HFF-Myc (cell line): ENCODE measurements at regions not wholly inside any gene's neighbourhood (a gene's known extent, or its start where the extent isn't known, plus 50 kb on each side); places are given as distances from the start of the nearest gene placed in this dataset.

Experiments used
- DNase-seq: peaks from one replicate; pipeline ENCODE4 v3.0.0-alpha.2; 2011; ENCODE audit warnings: low read depth; ENCODE audit errors: extremely low read depth
- H3K4me3 ChIP-seq: replicated peaks from 2 replicates; pipeline ENCODE4 v1.5.1; 2011; ENCODE audit warnings: low read depth, mild to moderate bottlenecking, control low read depth, low read length
- CTCF ChIP-seq: IDR thresholded peaks from 2 replicates; pipeline ENCODE4 v1.5.1; 2012; ENCODE audit warnings: mild to moderate bottlenecking, low read depth, low read length, control low read depth; ENCODE audit errors: missing control alignments

DNA sequence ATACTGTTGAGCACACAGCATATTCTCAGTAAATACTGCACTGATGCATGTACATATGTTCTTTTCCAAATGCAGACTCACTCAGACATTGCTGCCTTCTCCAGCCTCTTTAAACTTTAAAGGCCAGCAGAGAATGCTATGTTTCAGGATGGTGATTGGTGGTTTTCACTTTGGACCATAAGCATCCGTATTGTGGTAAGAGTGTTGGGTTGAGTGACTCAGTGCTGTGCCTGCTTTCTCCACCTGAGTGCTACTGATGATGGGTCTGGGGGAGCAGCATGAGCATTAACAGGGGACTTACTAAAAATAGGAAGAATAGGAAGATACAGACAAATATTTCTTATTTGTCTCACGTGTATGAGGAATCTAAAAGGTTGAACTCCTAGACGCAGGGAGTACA is 56.3 kb upstream of the ZNF92 start:
- no peak for TF ChIP-seq CTCF
- no peak for DNase-seq
- H3K4me3 ChIP-seq: no peak overlapping the region

GRCh38 chr7:65310761-65311160 is 62.9 kb upstream of the ZNF92 start:
- TF ChIP-seq CTCF: no peak
- no peak for DNase-seq
- H3K4me3 ChIP-seq: no peak overlapping the region

- TF ChIP-seq CTCF: no peak
- no peak overlapping the region for H3K4me3 ChIP-seq
- DNase-seq: no peak
Observed at GRCh38 chr7:65308300-65308678, 65.4 kb upstream of the ZNF92 start.

DNA sequence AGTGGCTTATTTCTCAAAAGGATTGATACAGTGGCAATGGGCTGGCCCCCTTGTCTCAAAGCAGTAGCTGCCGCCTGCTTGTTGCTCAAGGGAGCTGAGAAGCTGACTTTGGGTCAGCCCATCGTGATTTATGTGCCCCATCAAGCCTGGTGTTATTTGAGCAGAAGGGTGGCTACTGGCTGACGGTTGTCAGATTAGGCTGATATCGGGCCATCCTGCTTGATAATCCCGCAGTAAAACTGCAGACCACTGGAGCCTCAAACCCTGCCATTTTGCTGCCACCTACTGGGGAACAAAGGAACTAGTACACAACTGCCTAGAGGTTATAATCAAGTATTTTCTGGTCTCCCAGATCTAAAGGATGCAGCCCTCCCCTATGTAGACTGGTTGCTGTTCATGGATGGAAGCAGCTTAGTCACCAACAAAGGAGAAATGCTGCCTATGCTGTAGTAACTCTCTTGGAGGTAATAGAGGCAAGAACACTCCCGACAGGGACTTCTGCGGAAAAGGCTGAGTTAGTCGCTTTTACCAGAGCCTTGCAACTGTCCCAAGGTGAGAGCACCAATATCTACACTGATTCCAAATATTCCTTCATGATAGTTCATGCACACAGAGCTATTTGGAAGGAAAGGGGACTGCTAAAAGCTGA is 65.9 kb upstream of the ZNF92 start:
- DNase-seq: peak; percentile 48
- no peak overlapping the region for H3K4me3 ChIP-seq
- peak; percentile 74 for TF ChIP-seq CTCF

DNA sequence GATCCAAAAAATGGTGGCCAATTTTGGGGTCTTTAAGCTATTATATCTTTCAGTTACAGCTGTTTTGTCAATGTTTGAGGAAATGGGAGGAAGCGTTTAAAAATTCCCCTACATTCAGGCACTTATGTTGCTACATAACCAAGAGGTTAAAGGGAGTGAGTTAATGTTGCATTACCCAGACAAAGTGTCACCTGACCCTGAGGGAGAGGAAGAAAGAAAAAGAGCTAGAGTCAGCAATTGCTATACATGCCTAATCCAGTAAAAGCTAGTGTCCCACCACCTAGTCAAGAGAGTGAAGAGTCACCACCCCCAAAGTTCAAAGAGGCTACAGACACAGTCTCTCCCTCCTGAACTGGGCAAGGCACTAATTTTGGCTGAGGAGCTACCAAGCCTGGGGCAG is 69.5 kb upstream of the ZNF92 start:
- DNase-seq: no peak
- no peak for TF ChIP-seq CTCF
- H3K4me3 ChIP-seq: no peak overlapping the region

GRCh38 chr7:65302883-65303282 is 70.8 kb upstream of the ZNF92 start:
- DNase-seq: no peak
- no peak for TF ChIP-seq CTCF
- no peak overlapping the region for H3K4me3 ChIP-seq

GRCh38 chr7:65301007-65301406 is 72.6 kb upstream of the ZNF92 start:
- H3K4me3 ChIP-seq: no peak overlapping the region

More at GRCh38 chr7:65301007-65301406, 72.6 kb upstream of the ZNF92 start:
- no peak for TF ChIP-seq CTCF
- no peak for DNase-seq
